NCI-H2227 (cell line): ENCODE measurements at regions not wholly inside any gene's neighbourhood (a gene's known extent, or its start where the extent isn't known, plus 50 kb on each side); places are given as distances from the start of the nearest gene placed in this dataset.
"Not testable (repeated sequence)": the region's sequence is repeated elsewhere in the genome, so short reads cannot be mapped to it uniquely, and the experiment has no call there.

Experiments
- DNase-seq: peaks from one replicate; lab custom pipeline; 2025; ENCODE audit not compliant: unreplicated experiment; lab: John Stamatoyannopoulos, UW

- no peak for DNase-seq
These were observed 299.4 kb downstream of the MAN2A1 start for GRCh38 chr5:109989161-109989560.

- no peak for DNase-seq
These were observed 300.4 kb downstream of the MAN2A1 start for GRCh38 chr5:109989994-109990722.

GRCh38 chr5:109990723-109991359 lies 301.1 kb downstream of the MAN2A1 start:
- DNase-seq: no peak

GRCh38 chr5:109992264-109992915 lies 302.7 kb downstream of the MAN2A1 start:
- DNase-seq: no peak

GRCh38 chr5:109994135-109994534 lies 304.4 kb downstream of the MAN2A1 start:
- no peak for DNase-seq

- no peak for DNase-seq
These were observed 306.5 kb downstream of the MAN2A1 start for GRCh38 chr5:109996246-109996645.

GRCh38 chr5:109997161-109997560 lies 307.4 kb downstream of the MAN2A1 start:
- no peak for DNase-seq

GRCh38 chr5:109998208-109998607 lies 308.5 kb downstream of the MAN2A1 start:
- DNase-seq: no peak

GRCh38 chr5:109998726-109999125 lies 309.0 kb downstream of the MAN2A1 start:
- no peak for DNase-seq

GRCh38 chr5:110001648-110002047 lies 311.9 kb downstream of the MAN2A1 start:
- DNase-seq: no peak

- no peak for DNase-seq
These were observed 312.9 kb downstream of the MAN2A1 start for GRCh38 chr5:110002652-110003051.

- DNase-seq: not testable (repeated sequence)
These were observed 316.3 kb downstream of the MAN2A1 start for GRCh38 chr5:110005907-110006562.

GRCh38 chr5:110007101-110007500 lies 317.4 kb downstream of the MAN2A1 start:
- no peak for DNase-seq

GRCh38 chr5:110008131-110008530 lies 318.4 kb downstream of the MAN2A1 start:
- DNase-seq: no peak

- DNase-seq: no peak
These were observed 322.4 kb downstream of the MAN2A1 start for GRCh38 chr5:110012145-110012544.

- DNase-seq: no peak
These were observed 323.3 kb downstream of the MAN2A1 start for GRCh38 chr5:110013017-110013416.

GRCh38 chr5:110017854-110018253 lies 328.1 kb downstream of the MAN2A1 start:
- no peak for DNase-seq

- DNase-seq: no peak
These were observed 328.8 kb downstream of the MAN2A1 start for GRCh38 chr5:110018509-110018908.

GRCh38 chr5:110019119-110019518 lies 329.4 kb downstream of the MAN2A1 start:
- no peak for DNase-seq

GRCh38 chr5:110019780-110020179 lies 330.1 kb downstream of the MAN2A1 start:
- DNase-seq: no peak

- DNase-seq: no peak
These were observed 331.5 kb downstream of the MAN2A1 start for GRCh38 chr5:110021251-110021650.

GRCh38 chr5:110025160-110025559 lies 335.4 kb downstream of the MAN2A1 start:
- no peak for DNase-seq
